ENCODE measurements at regions not wholly inside any gene's neighbourhood (a gene's known extent, or its start where the extent isn't known, plus 50 kb on each side); places are given as distances from the start of the nearest gene placed in this dataset.

DNA sequence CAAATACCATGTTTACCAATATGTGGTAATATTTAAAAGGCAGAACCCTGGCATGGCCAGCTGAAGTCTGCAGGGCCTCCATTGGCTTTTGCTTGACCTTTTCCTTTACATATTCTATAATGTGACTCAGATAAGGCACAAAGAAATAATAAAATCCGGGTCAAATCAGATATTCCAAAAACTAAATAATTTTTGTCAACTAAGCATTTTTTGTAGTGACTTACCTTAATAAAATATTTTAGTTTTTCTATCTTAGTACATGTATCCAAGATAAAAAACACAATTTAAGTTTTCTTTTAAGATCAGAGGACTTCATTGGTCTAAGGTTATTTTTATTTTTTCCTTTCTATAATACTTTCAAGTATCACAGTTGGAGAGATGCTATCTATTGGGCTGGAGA, 179.4 kb upstream of the ADAMTS5 start:
- TF ChIP-seq, protein P1, sequence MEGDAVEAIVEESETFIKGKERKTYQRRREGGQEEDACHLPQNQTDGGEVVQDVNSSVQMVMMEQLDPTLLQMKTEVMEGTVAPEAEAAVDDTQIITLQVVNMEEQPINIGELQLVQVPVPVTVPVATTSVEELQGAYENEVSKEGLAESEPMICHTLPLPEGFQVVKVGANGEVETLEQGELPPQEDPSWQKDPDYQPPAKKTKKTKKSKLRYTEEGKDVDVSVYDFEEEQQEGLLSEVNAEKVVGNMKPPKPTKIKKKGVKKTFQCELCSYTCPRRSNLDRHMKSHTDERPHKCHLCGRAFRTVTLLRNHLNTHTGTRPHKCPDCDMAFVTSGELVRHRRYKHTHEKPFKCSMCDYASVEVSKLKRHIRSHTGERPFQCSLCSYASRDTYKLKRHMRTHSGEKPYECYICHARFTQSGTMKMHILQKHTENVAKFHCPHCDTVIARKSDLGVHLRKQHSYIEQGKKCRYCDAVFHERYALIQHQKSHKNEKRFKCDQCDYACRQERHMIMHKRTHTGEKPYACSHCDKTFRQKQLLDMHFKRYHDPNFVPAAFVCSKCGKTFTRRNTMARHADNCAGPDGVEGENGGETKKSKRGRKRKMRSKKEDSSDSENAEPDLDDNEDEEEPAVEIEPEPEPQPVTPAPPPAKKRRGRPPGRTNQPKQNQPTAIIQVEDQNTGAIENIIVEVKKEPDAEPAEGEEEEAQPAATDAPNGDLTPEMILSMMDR (conservative IDR thresholded peaks at IDR 0.05 in 1 of 2, IDR thresholded peaks at IDR 0.05 in 1 of 2; ENCODE audit: extremely low read depth in 1 of 2, insufficient read depth in 1 of 2, low read depth in 1 of 2, low read length in 2 of 2), result no peak
- TF ChIP-seq EZH2 (IDR thresholded peaks at IDR 0.05; ENCODE audit: borderline replicate concordance, low read length), result no peak
